ENCODE measurements at regions not wholly inside any gene's neighbourhood (a gene's known extent, or its start where the extent isn't known, plus 50 kb on each side); places are given as distances from the start of the nearest gene placed in this dataset.

DNA sequence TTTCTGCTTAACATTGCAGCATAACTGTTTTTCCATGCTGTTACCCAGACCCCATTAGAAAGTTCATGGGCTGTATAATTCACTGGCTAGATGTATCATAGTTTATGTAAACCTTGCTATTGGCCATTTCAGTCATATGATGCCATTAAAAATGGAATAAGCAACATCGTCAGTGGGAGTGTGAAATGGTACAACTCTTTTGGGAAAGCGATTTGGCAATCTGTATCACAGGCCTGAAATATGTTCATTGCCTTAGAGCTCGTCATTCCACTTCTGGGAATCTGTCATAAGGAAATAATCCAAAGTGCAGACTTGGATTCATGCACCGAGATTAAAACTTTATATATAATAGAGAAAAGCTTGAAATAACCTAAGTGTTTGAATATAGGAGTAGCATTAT lies 77.9 kb upstream of the KLF4 start:
- TF ChIP-seq, protein P1, sequence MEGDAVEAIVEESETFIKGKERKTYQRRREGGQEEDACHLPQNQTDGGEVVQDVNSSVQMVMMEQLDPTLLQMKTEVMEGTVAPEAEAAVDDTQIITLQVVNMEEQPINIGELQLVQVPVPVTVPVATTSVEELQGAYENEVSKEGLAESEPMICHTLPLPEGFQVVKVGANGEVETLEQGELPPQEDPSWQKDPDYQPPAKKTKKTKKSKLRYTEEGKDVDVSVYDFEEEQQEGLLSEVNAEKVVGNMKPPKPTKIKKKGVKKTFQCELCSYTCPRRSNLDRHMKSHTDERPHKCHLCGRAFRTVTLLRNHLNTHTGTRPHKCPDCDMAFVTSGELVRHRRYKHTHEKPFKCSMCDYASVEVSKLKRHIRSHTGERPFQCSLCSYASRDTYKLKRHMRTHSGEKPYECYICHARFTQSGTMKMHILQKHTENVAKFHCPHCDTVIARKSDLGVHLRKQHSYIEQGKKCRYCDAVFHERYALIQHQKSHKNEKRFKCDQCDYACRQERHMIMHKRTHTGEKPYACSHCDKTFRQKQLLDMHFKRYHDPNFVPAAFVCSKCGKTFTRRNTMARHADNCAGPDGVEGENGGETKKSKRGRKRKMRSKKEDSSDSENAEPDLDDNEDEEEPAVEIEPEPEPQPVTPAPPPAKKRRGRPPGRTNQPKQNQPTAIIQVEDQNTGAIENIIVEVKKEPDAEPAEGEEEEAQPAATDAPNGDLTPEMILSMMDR (conservative IDR thresholded peaks at IDR 0.05; ENCODE audit: low read depth, low read length) = no peak
- TF ChIP-seq EZH2 (IDR thresholded peaks at IDR 0.05; ENCODE audit: low read length, unreplicated experiment) (no peak), EZH2phosphoT487 (IDR thresholded peaks at IDR 0.05; ENCODE audit: borderline replicate concordance, low read length) (no peak)
